PC-9 (cell line): ENCODE measurements at regions not wholly inside any gene's neighbourhood (a gene's known extent, or its start where the extent isn't known, plus 50 kb on each side); places are given as distances from the start of the nearest gene placed in this dataset.

Experiments used
- CTCF ChIP-seq: fragments of 200-600 bp; sonication (generic); conservative IDR thresholded peaks from 2 replicates; pipeline ENCODE4 v1.6.1; 2017; ENCODE audit warnings: mixed run types, antibody characterized with exemption, mild to moderate bottlenecking, moderate library complexity
- EZH2 ChIP-seq: fragments of 200-600 bp; sonication (generic); IDR thresholded peaks from 2 replicates; pipeline ENCODE4 v1.8.0; 2017; ENCODE audit warnings: antibody characterized with exemption, low read depth

- TF ChIP-seq CTCF (no peak), EZH2 (no peak)
Measured at GRCh38 chr3:26932752-26933151, 310.2 kb downstream of the LRRC3B start.
